HG03460 (cell line): ENCODE measurements at regions not wholly inside any gene's neighbourhood (a gene's known extent, or its start where the extent isn't known, plus 50 kb on each side); places are given as distances from the start of the nearest gene placed in this dataset.
A peak's percentile ranks its signal among the peaks of the same experiment; 100 is the strongest.
"Not testable (repeated sequence)": the region's sequence is repeated elsewhere in the genome, so short reads cannot be mapped to it uniquely, and the experiment has no call there.

Experiments
- ATAC-seq: cut with Tn5 transposase; IDR thresholded peaks from one replicate; pipeline ENCODE4 v1.9.1; 2021; ENCODE audit not compliant: unreplicated experiment

- ATAC-seq = no peak
These were observed 194.5 kb upstream of the CFAP20DC start for GRCh38 chr3:59244343-59244742.

GRCh38 chr3:59243476-59243875 lies 193.7 kb upstream of the CFAP20DC start:
- ATAC-seq = no peak

GRCh38 chr3:59240666-59241255 lies 190.9 kb upstream of the CFAP20DC start:
- ATAC-seq = no peak

GRCh38 chr3:59237121-59237520 lies 187.3 kb upstream of the CFAP20DC start:
- ATAC-seq = no peak

- peak; percentile 83 for ATAC-seq
These were observed 185.8 kb upstream of the CFAP20DC start for GRCh38 chr3:59235634-59236012.

- peak; percentile 17 for ATAC-seq
These were observed 185.2 kb upstream of the CFAP20DC start for GRCh38 chr3:59234884-59235633.

- ATAC-seq = not testable (repeated sequence)
These were observed 180.6 kb upstream of the CFAP20DC start for GRCh38 chr3:59230379-59230778.

GRCh38 chr3:59213860-59214259 lies 164.0 kb upstream of the CFAP20DC start:
- no peak for ATAC-seq

- no peak for ATAC-seq
These were observed 162.4 kb upstream of the CFAP20DC start for GRCh38 chr3:59212128-59212779.

- ATAC-seq = no peak
These were observed 160.4 kb upstream of the CFAP20DC start for GRCh38 chr3:59210260-59210659.

GRCh38 chr3:59192473-59192872 lies 142.6 kb upstream of the CFAP20DC start:
- ATAC-seq = no peak

- no peak for ATAC-seq
These were observed 141.8 kb upstream of the CFAP20DC start for GRCh38 chr3:59191651-59192050.

GRCh38 chr3:59189939-59190338 lies 140.1 kb upstream of the CFAP20DC start:
- no peak for ATAC-seq

GRCh38 chr3:59189526-59189925 lies 139.7 kb upstream of the CFAP20DC start:
- no peak for ATAC-seq

- no peak for ATAC-seq
These were observed 136.9 kb upstream of the CFAP20DC start for GRCh38 chr3:59186725-59187124.

- no peak for ATAC-seq
These were observed 136.0 kb upstream of the CFAP20DC start for GRCh38 chr3:59185591-59186369.

- ATAC-seq = no peak
These were observed 130.2 kb upstream of the CFAP20DC start for GRCh38 chr3:59180006-59180405.

GRCh38 chr3:59178698-59179097 lies 128.9 kb upstream of the CFAP20DC start:
- ATAC-seq = no peak

- ATAC-seq = no peak
These were observed 121.7 kb upstream of the CFAP20DC start for GRCh38 chr3:59171491-59171890.

- not testable (repeated sequence) for ATAC-seq
These were observed 120.3 kb upstream of the CFAP20DC start for GRCh38 chr3:59170166-59170565.

- ATAC-seq = no peak
These were observed 117.9 kb upstream of the CFAP20DC start for GRCh38 chr3:59167756-59168155.
